ENCODE measurements at regions not wholly inside any gene's neighbourhood (a gene's known extent, or its start where the extent isn't known, plus 50 kb on each side); places are given as distances from the start of the nearest gene placed in this dataset.

- no peak for TF ChIP-seq CTCF (conservative IDR thresholded peaks at IDR 0.05; ENCODE audit: low read depth, low read length)
- TF ChIP-seq EZH2 (IDR thresholded peaks at IDR 0.05; ENCODE audit: borderline replicate concordance, low read depth, low read length, poor library complexity, severe bottlenecking) = no peak
Observed at GRCh38 chr4:4803216-4803911, 56.1 kb upstream of the MSX1 start.
